ENCODE measurements at regions not wholly inside any gene's neighbourhood (a gene's known extent, or its start where the extent isn't known, plus 50 kb on each side); places are given as distances from the start of the nearest gene placed in this dataset.

- TF ChIP-seq CTCF (IDR thresholded peaks at IDR 0.05; ENCODE audit: borderline replicate concordance, control extremely low read depth, extremely low read depth, insufficient read depth, missing control alignments): no peak
- in situ Hi-C loops (cut with MboI; ENCODE audit: low sequenced_read_pairs, unreplicated experiment): no loop called here
- DNase-seq (ENCODE audit: low spot score): no peak
These were observed 306.0 kb downstream of the WDR72 start for GRCh38 chr15:53453253-53454105.

- no peak for DNase-seq (ENCODE audit: low spot score)
- no peak for TF ChIP-seq CTCF (IDR thresholded peaks at IDR 0.05; ENCODE audit: borderline replicate concordance, control extremely low read depth, extremely low read depth, insufficient read depth, missing control alignments)
These were observed 311.0 kb downstream of the WDR72 start for GRCh38 chr15:53448232-53449015.

GRCh38 chr15:53447742-53448141 is 311.7 kb downstream of the WDR72 start:
- in situ Hi-C loops (cut with MboI; ENCODE audit: low sequenced_read_pairs, unreplicated experiment): no loop called here
- no peak for DNase-seq (ENCODE audit: low spot score)
- TF ChIP-seq CTCF (IDR thresholded peaks at IDR 0.05; ENCODE audit: borderline replicate concordance, control extremely low read depth, extremely low read depth, insufficient read depth, missing control alignments): no peak

More at GRCh38 chr15:53448232-53449015, 311.0 kb downstream of the WDR72 start:
- in situ Hi-C loops (cut with MboI; ENCODE audit: low sequenced_read_pairs, unreplicated experiment): no loop called here

- no peak for DNase-seq (ENCODE audit: low spot score)
- in situ Hi-C loops (cut with MboI; ENCODE audit: low sequenced_read_pairs, unreplicated experiment): no loop called here
- TF ChIP-seq CTCF (IDR thresholded peaks at IDR 0.05; ENCODE audit: borderline replicate concordance, control extremely low read depth, extremely low read depth, insufficient read depth, missing control alignments): no peak
These were observed 312.3 kb downstream of the WDR72 start for GRCh38 chr15:53447053-53447574.

GRCh38 chr15:53446376-53446775 is 313.1 kb downstream of the WDR72 start:
- no peak for DNase-seq (ENCODE audit: low spot score)
- in situ Hi-C loops (cut with MboI; ENCODE audit: low sequenced_read_pairs, unreplicated experiment): no loop called here
- TF ChIP-seq CTCF (IDR thresholded peaks at IDR 0.05; ENCODE audit: borderline replicate concordance, control extremely low read depth, extremely low read depth, insufficient read depth, missing control alignments): no peak

GRCh38 chr15:53445531-53445930 is 313.9 kb downstream of the WDR72 start:
- no peak for DNase-seq (ENCODE audit: low spot score)
- TF ChIP-seq CTCF (IDR thresholded peaks at IDR 0.05; ENCODE audit: borderline replicate concordance, control extremely low read depth, extremely low read depth, insufficient read depth, missing control alignments): no peak
- in situ Hi-C loops (cut with MboI; ENCODE audit: low sequenced_read_pairs, unreplicated experiment): no loop called here
